WTC11 (cell line): ENCODE measurements at regions not wholly inside any gene's neighbourhood (a gene's known extent, or its start where the extent isn't known, plus 50 kb on each side); places are given as distances from the start of the nearest gene placed in this dataset.

Experiments
- CTCF ChIP-seq: fragments of 200-600 bp; IDR thresholded peaks from 2 replicates; pipeline ENCODE4 v1.8.0; 2022; ENCODE audit warnings: antibody characterized with exemption
- GABPB1 ChIP-seq: sonication (generic); formaldehyde crosslinking; IDR thresholded peaks from 2 replicates; pipeline ENCODE4 v1.8.1; 2023; ENCODE audit warnings: mild to moderate bottlenecking, missing genetic modification reagents
- IRF2 ChIP-seq: sonication (generic); formaldehyde crosslinking; IDR thresholded peaks from 2 replicates; pipeline ENCODE4 v1.8.0; 2022; ENCODE audit warnings: low read depth, missing genetic modification reagents, borderline replicate concordance
- MAX ChIP-seq: sonication (generic); formaldehyde crosslinking; IDR thresholded peaks from 2 replicates; pipeline ENCODE4 v1.8.0; 2022; ENCODE audit warnings: mild to moderate bottlenecking, missing genetic modification reagents
- NR3C1 ChIP-seq: sonication (generic); formaldehyde crosslinking; conservative IDR thresholded peaks from 2 replicates; pipeline ENCODE4 v1.8.1; 2023; ENCODE audit warnings: low read depth, mild to moderate bottlenecking, missing genetic modification reagents
- OVOL2 ChIP-seq: fragments of 250-450 bp; sonication (Bioruptor Pico); IDR thresholded peaks from 2 replicates; pipeline ENCODE4 v1.9.0; 2021; ENCODE audit warnings: mild to moderate bottlenecking, borderline replicate concordance
- TCF7 ChIP-seq: sonication (generic); formaldehyde crosslinking; IDR thresholded peaks from 2 replicates; pipeline ENCODE4 v1.8.0; 2022; ENCODE audit warnings: mild to moderate bottlenecking, low read depth, missing genetic modification reagents, moderate library complexity
- ZNF416 ChIP-seq: fragments of 250-450 bp; sonication (Bioruptor Pico); IDR thresholded peaks from 2 replicates; pipeline ENCODE4 v1.9.0; 2021; ENCODE audit warnings: mild to moderate bottlenecking, inconsistent platforms
- TF ChIP-seq, protein P1 (sequence below): sonication (generic); formaldehyde crosslinking; IDR thresholded peaks from 2 replicates; pipeline ENCODE4 v1.8.1; 2023; ENCODE audit warnings: mild to moderate bottlenecking, missing genetic modification reagents, moderate library complexity
- TF ChIP-seq, protein P2 (sequence below): sonication (generic); formaldehyde crosslinking; conservative IDR thresholded peaks from 2 replicates; pipeline ENCODE4 v1.8.1; 2022; ENCODE audit warnings: mild to moderate bottlenecking, missing genetic modification reagents
- TF ChIP-seq, protein P3 (sequence below): sonication (generic); formaldehyde crosslinking; IDR thresholded peaks from 2 replicates; pipeline ENCODE4 v1.8.0; 2023; ENCODE audit warnings: missing genetic modification reagents

- TF ChIP-seq CTCF (no peak), NR3C1 (CRISPR knock-in tag) (no peak), TCF7 (CRISPR knock-in tag) (no peak), MAX (CRISPR knock-in tag) (no peak), IRF2 (CRISPR knock-in tag) (no peak), OVOL2 (no peak), ZNF416 (no peak), GABPB1 (CRISPR knock-in tag) (no peak)
- TF ChIP-seq, protein P1, sequence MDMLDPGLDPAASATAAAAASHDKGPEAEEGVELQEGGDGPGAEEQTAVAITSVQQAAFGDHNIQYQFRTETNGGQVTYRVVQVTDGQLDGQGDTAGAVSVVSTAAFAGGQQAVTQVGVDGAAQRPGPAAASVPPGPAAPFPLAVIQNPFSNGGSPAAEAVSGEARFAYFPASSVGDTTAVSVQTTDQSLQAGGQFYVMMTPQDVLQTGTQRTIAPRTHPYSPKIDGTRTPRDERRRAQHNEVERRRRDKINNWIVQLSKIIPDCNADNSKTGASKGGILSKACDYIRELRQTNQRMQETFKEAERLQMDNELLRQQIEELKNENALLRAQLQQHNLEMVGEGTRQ (CRISPR knock-in tag), result no peak
- TF ChIP-seq, protein P2, sequence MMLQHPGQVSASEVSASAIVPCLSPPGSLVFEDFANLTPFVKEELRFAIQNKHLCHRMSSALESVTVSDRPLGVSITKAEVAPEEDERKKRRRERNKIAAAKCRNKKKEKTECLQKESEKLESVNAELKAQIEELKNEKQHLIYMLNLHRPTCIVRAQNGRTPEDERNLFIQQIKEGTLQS, result no peak
- TF ChIP-seq, protein P3, sequence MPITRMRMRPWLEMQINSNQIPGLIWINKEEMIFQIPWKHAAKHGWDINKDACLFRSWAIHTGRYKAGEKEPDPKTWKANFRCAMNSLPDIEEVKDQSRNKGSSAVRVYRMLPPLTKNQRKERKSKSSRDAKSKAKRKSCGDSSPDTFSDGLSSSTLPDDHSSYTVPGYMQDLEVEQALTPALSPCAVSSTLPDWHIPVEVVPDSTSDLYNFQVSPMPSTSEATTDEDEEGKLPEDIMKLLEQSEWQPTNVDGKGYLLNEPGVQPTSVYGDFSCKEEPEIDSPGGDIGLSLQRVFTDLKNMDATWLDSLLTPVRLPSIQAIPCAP (CRISPR knock-in tag), result no peak
These were observed 1584.0 kb upstream of the ACO1 start for GRCh38 chr9:30800421-30800820.
